ENCODE measurements at regions not wholly inside any gene's neighbourhood (a gene's known extent, or its start where the extent isn't known, plus 50 kb on each side); places are given as distances from the start of the nearest gene placed in this dataset.
"Not testable (repeated sequence)": the region's sequence is repeated elsewhere in the genome, so short reads cannot be mapped to it uniquely, and the experiment has no call there.

DNA sequence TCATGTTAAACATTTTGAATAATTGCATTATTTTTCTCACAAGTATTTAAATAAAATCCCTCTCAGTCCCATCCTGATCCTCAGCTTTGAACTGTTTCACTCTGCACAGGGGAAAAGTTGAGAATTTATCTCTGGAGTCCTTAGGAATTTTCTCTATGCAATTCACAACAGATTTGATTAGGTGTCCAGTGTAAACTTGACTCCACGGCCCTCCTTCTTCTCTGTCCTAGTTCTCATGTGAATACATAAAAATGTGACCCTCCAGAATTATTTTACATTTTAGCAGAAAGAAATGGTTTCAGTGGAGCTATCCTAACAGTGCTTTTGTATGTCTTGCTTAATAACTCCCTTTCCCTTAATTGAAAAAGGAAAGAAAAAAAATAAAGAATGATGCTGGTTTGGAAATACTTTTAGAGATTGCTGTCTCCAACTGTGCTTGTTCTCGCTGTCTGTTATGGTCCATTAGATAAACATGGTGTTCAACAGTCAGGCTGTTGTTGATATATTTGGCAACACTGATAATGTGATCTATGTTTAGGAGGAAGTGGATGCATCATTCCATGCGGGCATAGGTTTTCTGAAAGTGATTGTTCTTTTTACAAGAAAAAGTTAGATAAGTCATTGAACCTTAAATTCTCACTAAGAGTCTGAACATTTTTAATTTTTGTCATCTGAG lies 599.4 kb upstream of the CITED2 start:
- no peak overlapping the region for H3K27ac Mint-ChIP-seq
- DNase-seq: no peak
- H3K9me3 Mint-ChIP-seq: no peaks in the 10 kb centered on the region
- H3K4me1 Mint-ChIP-seq: no peaks in the 10 kb centered on the region
- ChIA-PET POLR2A (no interaction called here), CTCF (no interaction called here)
- H3K27me3 Mint-ChIP-seq: peaks cover 2% of the 10 kb centered on the region
- no peaks in the 10 kb centered on the region for H3K36me3 Mint-ChIP-seq (ENCODE audit: low read depth)
- no peak overlapping the region for H3K4me3 Mint-ChIP-seq

DNA sequence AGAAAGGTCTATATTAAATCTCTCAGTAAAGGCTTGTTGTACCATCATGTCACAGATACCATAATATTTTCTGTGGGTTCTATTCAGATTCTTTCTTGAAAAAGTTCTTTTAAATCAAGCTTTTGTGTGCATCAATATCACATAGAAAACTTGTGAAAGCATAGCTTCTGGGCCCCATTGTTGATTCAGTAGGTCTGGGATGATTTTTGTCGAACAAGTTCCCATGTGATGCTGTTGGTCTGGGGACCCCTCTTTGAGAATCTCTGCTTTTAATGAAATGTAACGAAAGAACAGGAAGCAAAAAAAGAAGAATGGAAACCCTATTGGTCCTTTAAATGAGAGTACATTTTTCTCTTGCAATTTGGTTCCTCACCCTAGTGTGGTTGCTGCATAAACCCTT lies 597.7 kb upstream of the CITED2 start:
- Mint-ChIP-seq H3K4me1 (no peaks in the 10 kb centered on the region), H3K27me3 (peaks cover 2% of the 10 kb centered on the region), H3K4me3 (no peak overlapping the region), H3K27ac (no peak overlapping the region), H3K9me3 (no peaks in the 10 kb centered on the region), H3K36me3 (ENCODE audit: low read depth) (no peaks in the 10 kb centered on the region)
- ChIA-PET POLR2A (no interaction called here), CTCF (no interaction called here)
- DNase-seq: no peak

DNA sequence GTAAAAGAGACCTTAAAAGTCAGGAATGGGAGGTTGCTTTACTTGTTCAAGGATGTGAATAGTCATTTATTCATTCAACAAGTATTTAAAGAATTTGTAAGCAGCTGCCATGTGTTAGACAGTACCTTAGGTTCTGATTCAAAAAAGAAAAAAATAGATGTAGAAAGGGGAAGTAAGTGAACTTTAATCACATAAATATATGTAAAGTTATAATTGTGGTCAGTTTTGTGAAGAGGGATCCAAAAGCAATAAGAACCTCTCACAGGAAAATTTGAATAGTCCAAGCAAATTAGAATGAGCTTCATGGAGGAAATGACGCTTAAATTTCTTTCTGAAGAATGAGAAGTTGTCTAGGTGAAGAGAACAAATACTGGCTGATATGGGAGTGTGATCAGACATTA lies 596.1 kb upstream of the CITED2 start:
- Mint-ChIP-seq H3K4me3 (no peak overlapping the region), H3K27ac (no peak overlapping the region), H3K36me3 (ENCODE audit: low read depth) (no peaks in the 10 kb centered on the region), H3K27me3 (peaks cover 2% of the 10 kb centered on the region), H3K4me1 (no peaks in the 10 kb centered on the region), H3K9me3 (no peaks in the 10 kb centered on the region)
- CTCF ChIA-PET: interaction anchor here (0.6 kb wide), 1 partner anchor 1385 kb away, joined by 3 read pairs; no protein-coding TSS in a partner anchor
- DNase-seq: no peak
- POLR2A ChIA-PET: no interaction called here

DNA sequence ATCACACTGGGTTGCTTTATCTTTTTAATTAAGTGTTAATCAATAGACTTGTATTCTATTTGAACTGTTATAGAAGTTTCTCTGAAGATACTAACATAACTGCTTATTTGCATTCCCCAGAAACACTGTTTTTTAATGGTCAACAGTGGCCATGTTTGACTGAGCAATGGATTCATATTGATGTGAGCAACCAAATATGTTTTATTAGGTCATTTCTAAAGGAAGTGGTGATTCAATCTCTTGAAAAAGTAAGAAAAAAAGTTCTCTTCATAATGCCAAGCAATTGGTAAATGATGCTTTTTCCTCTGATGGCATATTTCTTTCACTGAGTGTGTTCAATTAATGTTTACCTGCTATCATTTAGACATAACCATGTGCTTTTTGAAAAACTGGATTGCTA lies 593.0 kb upstream of the CITED2 start:
- no peaks in the 10 kb centered on the region for H3K9me3 Mint-ChIP-seq
- H3K36me3 Mint-ChIP-seq (ENCODE audit: low read depth): no peaks in the 10 kb centered on the region
- no peaks in the 10 kb centered on the region for H3K27me3 Mint-ChIP-seq
- H3K27ac Mint-ChIP-seq: no peak overlapping the region
- no peak for DNase-seq
- ChIA-PET POLR2A (no interaction called here), CTCF (no interaction called here)
- H3K4me1 Mint-ChIP-seq: no peaks in the 10 kb centered on the region
- no peak overlapping the region for H3K4me3 Mint-ChIP-seq

DNA sequence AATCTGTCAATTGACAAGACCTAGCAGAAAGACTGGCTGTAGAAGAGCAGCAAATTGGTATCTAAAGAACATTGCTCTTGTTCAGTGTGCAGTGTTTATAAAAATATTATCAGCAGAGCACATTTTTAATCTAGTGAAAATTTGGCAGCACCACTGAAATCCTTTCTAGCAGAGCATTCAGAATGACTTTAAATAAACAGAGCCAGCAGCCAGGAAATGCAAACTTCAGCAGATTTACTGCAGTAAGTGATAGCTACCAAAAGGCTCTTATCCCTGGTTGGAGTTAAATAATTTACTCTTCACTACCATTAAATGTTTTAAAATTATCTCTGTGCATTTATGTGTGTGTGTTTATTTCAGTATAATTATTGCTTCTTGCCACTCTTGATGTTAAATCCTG lies 590.9 kb upstream of the CITED2 start:
- no peak overlapping the region for H3K27ac Mint-ChIP-seq

DNA sequence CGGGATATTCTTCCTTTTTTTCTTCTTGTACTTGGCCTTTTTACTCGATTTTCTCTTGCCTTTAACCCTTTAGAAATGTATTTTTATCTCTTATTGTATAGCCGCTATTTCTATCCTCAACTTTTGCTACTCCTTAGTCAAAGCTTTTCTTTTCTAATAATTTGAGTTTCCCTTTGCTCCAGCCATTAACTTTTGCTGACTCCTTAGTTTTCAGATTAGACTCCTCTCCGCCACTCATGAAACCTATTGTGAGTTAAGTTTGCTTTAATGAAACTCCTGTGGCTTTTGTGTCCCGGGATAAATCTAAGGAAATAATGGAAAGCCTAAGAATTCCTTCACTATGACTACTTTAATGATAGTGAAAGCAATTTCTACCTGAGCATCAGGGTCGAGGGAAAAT lies 590.3 kb upstream of the CITED2 start:
- no peaks in the 10 kb centered on the region for H3K27me3 Mint-ChIP-seq
- no peak for DNase-seq
- H3K27ac Mint-ChIP-seq: no peak overlapping the region
- ChIA-PET POLR2A (no interaction called here), CTCF (no interaction called here)
- H3K9me3 Mint-ChIP-seq: no peaks in the 10 kb centered on the region
- H3K36me3 Mint-ChIP-seq (ENCODE audit: low read depth): no peaks in the 10 kb centered on the region
- no peaks in the 10 kb centered on the region for H3K4me1 Mint-ChIP-seq
- H3K4me3 Mint-ChIP-seq: no peak overlapping the region

More for the DNA sequence above, 590.9 kb upstream of the CITED2 start:
- no peaks in the 10 kb centered on the region for H3K27me3 Mint-ChIP-seq
- no peak for DNase-seq
- H3K9me3 Mint-ChIP-seq: no peaks in the 10 kb centered on the region
- CTCF ChIA-PET: interaction anchor here (0.5 kb wide), 1 partner anchor 30 kb away, joined by 5 read pairs; no protein-coding TSS in a partner anchor
- H3K4me1 Mint-ChIP-seq: no peaks in the 10 kb centered on the region
- no peak overlapping the region for H3K4me3 Mint-ChIP-seq
- H3K36me3 Mint-ChIP-seq (ENCODE audit: low read depth): no peaks in the 10 kb centered on the region
- POLR2A ChIA-PET: no interaction called here

DNA sequence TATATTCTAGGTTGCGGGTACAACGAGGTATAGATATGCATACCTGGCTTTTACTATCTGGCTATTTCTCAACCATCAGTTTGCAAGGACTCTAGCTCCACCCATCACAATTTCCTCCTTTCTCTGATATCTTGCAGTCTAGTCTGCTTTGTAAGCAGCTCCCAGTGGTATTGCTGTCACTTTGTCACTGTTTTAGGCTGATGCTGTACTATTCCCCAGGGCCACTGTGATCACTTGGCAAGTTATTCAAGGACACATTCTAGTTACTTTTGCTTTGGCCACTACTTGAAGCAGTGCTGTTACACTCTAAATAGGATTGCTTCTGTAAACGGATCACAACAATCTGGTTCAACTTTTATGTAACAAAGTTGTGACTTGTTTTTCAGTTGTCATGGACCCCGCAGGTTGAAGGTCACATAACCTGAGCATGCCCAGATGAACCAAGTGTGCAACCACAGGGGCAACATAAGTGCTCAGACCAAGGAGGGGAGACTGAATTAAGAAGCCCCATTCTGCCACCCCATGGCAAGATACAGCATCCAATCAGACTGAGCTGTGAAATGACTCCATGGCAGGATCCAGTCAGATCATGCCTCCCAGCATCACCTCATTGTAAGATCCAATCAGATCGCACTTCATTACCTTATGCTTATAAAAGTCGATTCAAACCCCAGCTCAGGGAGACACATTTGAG lies 588.4 kb upstream of the CITED2 start:
- CTCF ChIA-PET: no interaction called here
- H3K27me3 Mint-ChIP-seq: no peaks in the 10 kb centered on the region
- no peak overlapping the region for H3K27ac Mint-ChIP-seq
- H3K36me3 Mint-ChIP-seq (ENCODE audit: low read depth): no peaks in the 10 kb centered on the region
- no peak for DNase-seq
- no peaks in the 10 kb centered on the region for H3K9me3 Mint-ChIP-seq
- no peak overlapping the region for H3K4me3 Mint-ChIP-seq
- H3K4me1 Mint-ChIP-seq: no peaks in the 10 kb centered on the region
- POLR2A ChIA-PET: no interaction called here

DNA sequence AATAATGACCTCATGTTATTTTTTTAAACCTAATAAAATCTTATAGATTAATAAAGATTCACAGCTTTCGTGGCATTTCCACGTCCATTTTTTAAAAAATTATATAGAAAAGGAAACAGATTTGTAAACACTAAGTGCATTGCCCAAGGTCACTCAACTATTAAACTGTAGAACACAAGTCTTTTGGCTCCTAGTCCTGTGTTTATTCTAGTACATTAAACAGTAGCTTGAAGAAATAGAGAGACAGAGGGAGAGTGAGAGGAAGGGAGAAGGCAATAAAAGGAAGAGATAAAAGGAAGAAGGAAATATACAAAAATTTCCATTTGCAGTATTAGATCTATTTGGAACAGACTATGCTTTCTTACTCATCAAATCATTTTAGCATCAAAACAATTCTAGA lies 586.7 kb upstream of the CITED2 start:
- H3K36me3 Mint-ChIP-seq (ENCODE audit: low read depth): no peaks in the 10 kb centered on the region
- H3K27me3 Mint-ChIP-seq: no peaks in the 10 kb centered on the region
- CTCF ChIA-PET: no interaction called here
- no peak for DNase-seq
- no peak overlapping the region for H3K27ac Mint-ChIP-seq
- no peak overlapping the region for H3K4me3 Mint-ChIP-seq
- H3K9me3 Mint-ChIP-seq: no peaks in the 10 kb centered on the region
- POLR2A ChIA-PET: no interaction called here
- H3K4me1 Mint-ChIP-seq: no peaks in the 10 kb centered on the region

DNA sequence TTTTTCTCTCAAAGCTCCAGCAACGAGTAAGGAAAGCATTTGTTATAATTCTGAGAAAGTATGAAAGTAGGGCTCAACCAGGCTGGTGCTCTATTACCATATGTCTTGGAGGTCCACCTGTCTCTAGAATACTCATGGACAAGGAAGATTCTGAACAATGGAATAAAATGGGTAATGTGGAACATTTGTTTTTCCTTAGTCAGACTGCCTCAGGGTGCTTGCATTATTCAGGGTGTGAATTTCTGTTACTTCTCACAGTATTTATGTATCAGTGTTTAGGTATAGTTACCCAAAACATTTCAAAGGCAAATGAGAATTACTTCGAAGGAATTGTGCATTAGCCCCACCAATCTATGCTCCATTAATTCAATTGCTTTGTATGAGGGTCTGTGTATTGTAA lies 586.2 kb upstream of the CITED2 start:
- DNase-seq: no peak
- ChIA-PET POLR2A (no interaction called here), CTCF (no interaction called here)
- Mint-ChIP-seq H3K4me1 (no peaks in the 10 kb centered on the region), H3K36me3 (ENCODE audit: low read depth) (no peaks in the 10 kb centered on the region), H3K27ac (no peak overlapping the region), H3K9me3 (no peaks in the 10 kb centered on the region), H3K4me3 (no peak overlapping the region), H3K27me3 (no peaks in the 10 kb centered on the region)

DNA sequence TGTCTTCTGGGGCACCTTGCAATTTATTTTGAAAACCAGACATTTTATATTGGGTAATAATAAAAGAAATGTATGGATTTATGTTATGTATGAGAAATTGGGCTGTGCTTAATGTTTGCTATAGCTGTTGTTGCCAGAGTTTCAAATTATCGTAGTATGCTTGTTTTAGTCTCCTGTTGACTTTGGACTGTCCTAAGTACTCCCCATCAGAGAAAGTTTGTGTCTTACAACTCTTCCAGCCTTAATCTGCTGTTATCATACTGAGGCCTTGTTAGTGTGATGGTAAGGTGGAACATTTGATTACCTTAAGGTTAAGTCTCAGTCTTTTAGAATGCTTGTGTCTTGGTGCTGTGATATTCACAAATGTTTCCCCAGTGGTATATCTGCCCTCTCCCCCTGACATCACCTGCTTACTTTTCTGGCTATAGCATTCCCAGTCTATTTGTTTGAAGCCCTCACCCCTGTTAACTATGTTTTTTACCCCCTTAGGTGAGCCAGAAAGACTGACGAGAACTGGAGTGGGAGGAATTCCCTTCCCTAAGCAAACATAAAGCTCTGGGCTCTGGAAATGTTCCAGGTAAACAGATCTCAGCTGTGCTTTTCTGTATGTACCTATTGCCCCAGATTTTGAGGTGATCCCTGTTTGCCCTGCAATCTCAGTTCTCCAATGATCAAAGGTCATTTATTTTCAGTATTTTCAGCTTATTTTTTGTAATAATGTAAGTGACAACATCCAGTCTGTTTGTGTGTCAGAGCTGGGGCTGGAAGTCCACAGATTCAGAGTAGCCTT lies 581.1 kb upstream of the CITED2 start:
- no peaks in the 10 kb centered on the region for H3K27me3 Mint-ChIP-seq
- H3K4me1 Mint-ChIP-seq: no peaks in the 10 kb centered on the region
- no peak overlapping the region for H3K27ac Mint-ChIP-seq
- no peak for DNase-seq
- no peaks in the 10 kb centered on the region for H3K9me3 Mint-ChIP-seq
- H3K36me3 Mint-ChIP-seq (ENCODE audit: low read depth): no peaks in the 10 kb centered on the region
- H3K4me3 Mint-ChIP-seq: no peak overlapping the region
- ChIA-PET CTCF (interaction anchor here (0.6 kb wide), 1 partner anchor 56 kb away, joined by 3 read pairs; no protein-coding TSS in a partner anchor), POLR2A (no interaction called here)

DNA sequence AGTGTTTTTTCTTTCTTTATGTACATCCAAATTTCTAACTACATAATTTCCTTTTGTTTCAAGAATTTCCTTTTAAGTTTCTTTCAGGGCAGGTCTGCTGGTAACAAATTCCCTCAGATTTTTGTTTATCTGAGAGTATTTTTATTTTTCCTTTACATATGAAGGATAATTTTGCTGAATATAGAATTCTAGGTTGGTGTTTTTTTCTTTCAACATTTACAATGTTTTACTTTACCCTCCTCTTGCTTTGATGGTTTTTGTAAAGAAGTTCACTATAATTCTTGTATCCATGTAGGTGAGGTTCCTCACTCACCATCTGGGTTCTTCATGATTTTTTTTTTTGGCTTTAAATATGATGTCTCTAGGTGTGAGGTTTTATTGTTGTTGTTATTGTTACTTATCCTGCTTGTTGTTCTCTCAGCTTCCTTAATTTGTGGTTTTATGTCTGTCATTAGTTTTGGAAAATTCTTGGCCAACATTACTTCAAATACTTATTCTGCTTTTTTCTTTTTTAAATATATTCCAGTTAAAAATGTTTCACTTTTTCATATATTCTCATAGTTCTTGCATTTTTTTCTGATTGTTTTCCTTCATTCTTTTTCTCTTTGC lies 580.1 kb upstream of the CITED2 start:
- DNase-seq: no peak
- Mint-ChIP-seq H3K4me1 (no peaks in the 10 kb centered on the region), H3K27ac (no peak overlapping the region), H3K9me3 (peaks cover 1% of the 10 kb centered on the region), H3K4me3 (no peak overlapping the region), H3K36me3 (ENCODE audit: low read depth) (no peaks in the 10 kb centered on the region), H3K27me3 (no peaks in the 10 kb centered on the region)
- POLR2A ChIA-PET: no interaction called here
- CTCF ChIA-PET: interaction anchor here (0.6 kb wide), 1 partner anchor 57 kb away, joined by 3 read pairs; no protein-coding TSS in a partner anchor

DNA sequence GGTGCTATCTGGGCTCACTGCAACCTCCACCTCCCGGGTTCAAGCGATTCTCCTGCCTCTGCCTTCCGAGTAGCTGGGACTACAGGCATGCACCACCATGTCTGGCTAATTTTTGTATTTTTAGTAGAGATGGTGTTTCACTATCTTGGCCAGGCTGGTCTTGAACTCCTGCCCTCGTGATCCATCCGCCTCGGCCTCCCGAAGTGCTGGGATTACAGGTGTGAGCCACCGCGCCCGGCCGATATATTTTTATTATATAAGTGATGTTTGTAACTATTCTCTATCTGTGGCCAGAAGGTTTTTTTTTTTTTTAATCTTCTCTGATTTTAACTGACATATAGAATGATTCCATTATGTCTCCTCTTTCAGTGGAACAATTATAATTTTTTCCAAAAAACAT lies 579.3 kb upstream of the CITED2 start:
- H3K4me3 Mint-ChIP-seq, CTCF ChIA-PET, POLR2A ChIA-PET: not testable (repeated sequence)

DNA sequence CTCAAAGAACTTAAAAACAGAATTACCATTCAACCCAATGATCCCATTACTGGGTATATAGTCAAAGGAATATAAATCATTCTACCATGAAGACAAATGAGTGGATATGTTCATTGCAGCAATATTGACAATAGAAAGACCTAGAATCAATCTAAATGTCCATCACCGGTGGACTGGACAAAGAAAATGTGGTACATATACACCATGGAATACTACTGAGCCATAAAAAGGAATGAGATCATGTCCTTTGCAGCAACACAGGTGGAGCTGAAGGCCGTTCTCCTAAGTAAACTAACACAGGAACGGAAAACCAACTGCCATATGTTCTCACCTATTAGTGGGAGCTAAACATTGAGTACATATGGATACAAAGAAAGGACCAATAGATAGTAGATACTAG lies 576.7 kb upstream of the CITED2 start:
- Mint-ChIP-seq H3K27me3 (no peaks in the 10 kb centered on the region), H3K27ac (no peak overlapping the region), H3K4me1 (no peaks in the 10 kb centered on the region), H3K36me3 (ENCODE audit: low read depth) (no peaks in the 10 kb centered on the region), H3K4me3 (no peak overlapping the region), H3K9me3 (peaks cover 1% of the 10 kb centered on the region)
- POLR2A ChIA-PET: no interaction called here
- DNase-seq: no peak
- CTCF ChIA-PET: no interaction called here

More for the DNA sequence above, 579.3 kb upstream of the CITED2 start:
- not testable (repeated sequence) for H3K27ac Mint-ChIP-seq; H3K4me1 Mint-ChIP-seq; H3K27me3 Mint-ChIP-seq; H3K36me3 Mint-ChIP-seq (ENCODE audit: low read depth); H3K9me3 Mint-ChIP-seq; DNase-seq

Data from activated CD4-positive, alpha-beta T cell treated with anti-CD3 and anti-CD28 coated beads, Interleukin-2, amount 10 ng/mL, durations not matched to agents 7 days and 5 days (primary cell).